ENCODE measurements at regions not wholly inside any gene's neighbourhood (a gene's known extent, or its start where the extent isn't known, plus 50 kb on each side); places are given as distances from the start of the nearest gene placed in this dataset.

DNA sequence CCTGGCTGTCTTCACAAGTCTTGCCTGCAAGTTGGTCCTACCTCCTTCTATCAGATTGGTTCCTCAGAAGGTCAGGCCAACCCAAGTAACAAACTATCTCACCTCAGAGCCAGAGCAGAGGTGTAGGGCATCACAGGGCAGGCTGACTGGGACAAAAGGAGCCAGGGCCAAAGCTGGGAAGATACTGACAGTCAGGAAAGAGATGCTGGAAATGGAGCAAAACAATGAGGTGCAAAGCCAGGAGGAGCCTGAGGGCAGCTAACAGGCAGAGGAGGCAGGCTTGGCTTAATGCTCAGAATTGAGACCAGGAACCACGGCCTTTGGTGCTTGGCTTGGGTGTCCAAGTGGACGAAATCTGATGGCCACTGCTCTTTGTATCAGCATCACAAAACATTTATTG is 68.4 kb upstream of the PNMA1 start:
- no peak for DNase-seq (ENCODE audit: low read depth in 1 of 2, low spot score in 1 of 2)

DNA sequence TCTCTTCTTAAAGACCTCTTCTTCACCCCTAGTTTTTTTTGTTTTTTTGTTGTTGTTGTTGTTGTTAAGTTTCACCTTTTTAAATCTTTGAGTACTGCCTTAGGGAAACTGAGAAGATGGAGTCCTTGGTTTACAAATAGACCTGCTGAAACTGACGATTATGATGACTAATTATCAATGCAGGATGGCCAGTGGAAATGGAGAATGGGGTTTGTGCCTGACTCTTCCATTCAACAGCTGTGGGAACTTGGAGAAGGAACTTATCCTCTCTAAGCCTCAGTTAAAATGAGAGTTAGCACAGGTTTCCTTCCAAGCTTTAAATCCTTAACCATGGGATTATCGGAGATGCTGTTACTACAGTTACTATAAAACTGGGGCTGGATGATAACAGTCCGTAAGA is 66.7 kb upstream of the PNMA1 start:
- no peak for DNase-seq (ENCODE audit: low read depth in 1 of 2, low spot score in 1 of 2)

DNA sequence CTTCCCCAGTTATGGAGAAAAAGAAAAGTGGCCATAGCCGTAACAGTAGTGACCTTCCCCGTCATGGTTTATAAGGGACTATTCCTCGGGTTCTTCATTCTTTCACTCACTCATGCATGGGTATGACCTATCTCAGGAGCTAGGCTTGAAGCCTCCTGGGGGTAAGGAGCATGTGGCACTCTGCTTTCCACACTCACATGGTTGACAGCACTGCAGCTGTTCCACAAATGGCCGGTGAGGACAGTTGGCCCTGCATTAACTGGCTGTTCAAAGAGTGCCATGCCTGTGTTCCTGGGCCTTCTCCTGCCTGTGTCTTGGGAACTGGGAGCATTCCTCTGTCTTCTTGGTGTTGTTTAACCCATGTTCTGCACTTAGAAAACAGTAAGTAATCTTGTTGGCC is 66.2 kb upstream of the PNMA1 start:
- DNase-seq (ENCODE audit: low read depth in 1 of 2, low spot score in 1 of 2), result no peak

DNA sequence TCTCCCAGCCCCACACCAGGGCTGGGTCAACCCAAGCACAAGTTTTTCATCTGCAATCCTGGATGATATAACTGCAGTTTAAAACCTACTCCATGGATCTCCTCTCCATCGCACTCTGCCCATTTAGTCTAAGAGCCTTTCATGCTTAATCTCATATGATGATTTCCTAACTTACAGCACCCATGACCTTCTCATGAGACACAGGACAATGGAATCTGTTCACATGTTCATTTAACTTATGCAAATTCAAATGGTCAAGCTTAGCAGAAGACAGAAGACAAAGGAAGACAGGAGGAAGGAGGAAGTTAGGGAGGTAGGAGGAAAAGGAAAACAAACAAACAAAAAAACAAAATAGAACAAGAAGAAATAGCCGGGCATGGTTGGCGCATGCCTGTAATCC is 64.6 kb upstream of the PNMA1 start:
- no peak for DNase-seq (ENCODE audit: low read depth in 1 of 2, low spot score in 1 of 2)

DNA sequence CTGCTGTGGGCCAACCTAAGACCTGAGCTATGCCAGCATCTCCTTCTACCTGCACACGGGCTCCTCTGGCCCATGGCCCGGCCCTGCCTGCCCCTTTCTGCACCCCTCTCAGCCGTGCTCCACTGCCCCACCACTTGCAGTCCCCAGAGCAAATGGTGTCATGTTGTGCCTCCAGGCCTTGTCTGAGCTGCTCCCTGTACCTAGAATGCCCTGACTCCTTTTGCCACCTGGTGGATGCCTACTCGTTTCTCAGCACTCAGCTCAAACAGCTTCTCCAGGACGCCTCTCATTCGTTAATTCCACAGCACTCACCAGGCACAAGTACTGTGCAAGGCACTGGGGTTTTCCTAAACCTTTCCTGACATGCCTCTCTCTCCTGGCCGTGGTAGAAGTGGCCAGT is 63.2 kb upstream of the PNMA1 start:
- DNase-seq (ENCODE audit: low read depth in 1 of 2, low spot score in 1 of 2), result no peak

DNA sequence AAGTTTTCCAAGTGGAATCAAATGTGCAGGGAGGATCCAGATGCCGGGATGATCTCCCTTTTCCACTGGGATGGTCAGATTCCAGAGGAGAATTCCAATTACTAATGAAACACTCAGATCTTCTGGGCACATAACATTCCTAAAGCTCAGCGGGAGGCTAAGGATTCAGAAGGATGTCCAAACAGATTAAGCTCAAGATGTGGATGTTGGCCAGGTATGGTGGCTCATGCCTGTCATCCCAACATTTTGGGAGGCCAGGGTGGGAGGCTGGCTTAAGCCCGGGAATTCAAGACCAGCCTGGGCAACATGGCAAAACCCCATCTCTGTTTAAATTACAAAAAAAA is 62.0 kb upstream of the PNMA1 start:
- DNase-seq (ENCODE audit: low read depth in 1 of 2, low spot score in 1 of 2), result no peak

DNA sequence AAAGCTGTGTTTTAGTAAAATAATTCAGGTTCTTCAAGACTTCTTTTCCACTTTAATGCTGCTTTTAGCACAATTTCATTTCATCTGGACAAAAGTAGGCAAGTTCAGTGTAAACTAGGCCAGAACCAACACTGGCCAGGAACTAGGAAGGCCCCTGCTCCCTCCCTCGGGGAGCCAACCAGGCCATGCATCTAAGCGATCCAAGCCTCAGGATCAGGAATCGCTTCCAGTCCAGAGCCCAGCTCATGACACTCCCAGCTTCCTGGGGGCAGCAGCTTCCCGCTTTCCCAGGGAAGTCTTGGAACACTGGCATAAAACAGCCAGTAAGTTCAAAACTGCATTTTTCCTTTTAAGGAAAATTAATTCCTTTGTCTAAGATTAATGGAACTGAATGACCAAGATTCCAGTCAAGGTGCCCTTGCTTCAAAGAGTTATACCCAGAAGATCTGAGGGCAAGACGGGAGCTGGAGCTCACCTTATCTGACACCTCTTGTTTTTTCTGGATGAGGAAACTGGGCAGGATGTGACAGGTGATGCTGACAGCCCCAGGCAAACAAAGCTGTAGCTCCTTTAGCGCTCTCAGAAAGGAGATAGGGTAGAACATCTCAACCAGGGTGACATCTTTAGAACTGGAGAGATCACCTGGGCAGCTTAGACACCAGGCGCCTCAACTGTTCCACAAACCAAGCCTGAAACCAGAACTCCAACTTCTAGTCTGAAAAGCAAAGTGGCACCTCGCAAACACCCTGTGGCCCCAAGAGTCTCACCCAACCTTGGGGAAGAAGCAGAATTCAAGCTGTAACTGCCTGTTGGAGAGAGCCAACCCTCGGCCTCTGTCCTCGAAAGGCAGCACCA is 61.4 kb upstream of the PNMA1 start:
- no peak for DNase-seq (ENCODE audit: low read depth in 1 of 2, low spot score in 1 of 2)

DNA sequence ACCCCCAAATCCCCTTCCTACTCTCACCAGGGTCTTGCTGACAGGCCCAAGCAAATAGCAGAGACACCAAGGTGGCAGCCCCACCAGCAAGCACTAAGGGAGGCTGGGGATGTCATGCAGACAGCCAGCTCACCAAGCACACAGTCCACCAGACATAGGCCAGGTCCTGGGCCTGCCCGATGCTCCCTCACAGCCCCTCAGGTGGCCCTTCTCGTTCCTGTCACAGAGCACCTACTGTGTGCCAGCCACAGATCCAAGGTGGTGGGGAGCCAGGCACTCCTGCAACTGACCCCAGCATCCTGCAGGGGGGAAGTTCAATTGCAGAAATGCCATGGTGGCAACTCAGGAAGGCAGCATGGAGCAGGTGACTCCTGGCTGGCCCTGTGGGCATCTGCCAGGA is 60.5 kb upstream of the PNMA1 start:
- DNase-seq (ENCODE audit: low read depth in 1 of 2, low spot score in 1 of 2), result no peak

DNA sequence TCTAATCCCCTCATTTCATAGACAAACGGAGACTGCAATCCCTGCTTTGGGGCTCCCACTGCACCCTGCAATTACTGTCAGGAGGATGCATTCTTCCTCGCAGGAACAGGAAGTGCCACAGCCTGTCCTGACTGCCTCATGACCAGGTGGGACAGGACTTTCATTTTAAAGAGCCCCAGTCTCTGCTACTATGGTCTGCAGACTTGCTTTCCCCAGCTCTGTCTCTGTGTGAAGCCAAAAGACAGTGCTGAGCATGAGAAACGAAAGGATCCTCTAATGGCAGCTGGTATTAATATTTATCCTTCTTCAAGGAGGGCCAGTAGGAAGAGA is 60.0 kb upstream of the PNMA1 start:
- no peak for DNase-seq (ENCODE audit: low read depth in 1 of 2, low spot score in 1 of 2)

DNA sequence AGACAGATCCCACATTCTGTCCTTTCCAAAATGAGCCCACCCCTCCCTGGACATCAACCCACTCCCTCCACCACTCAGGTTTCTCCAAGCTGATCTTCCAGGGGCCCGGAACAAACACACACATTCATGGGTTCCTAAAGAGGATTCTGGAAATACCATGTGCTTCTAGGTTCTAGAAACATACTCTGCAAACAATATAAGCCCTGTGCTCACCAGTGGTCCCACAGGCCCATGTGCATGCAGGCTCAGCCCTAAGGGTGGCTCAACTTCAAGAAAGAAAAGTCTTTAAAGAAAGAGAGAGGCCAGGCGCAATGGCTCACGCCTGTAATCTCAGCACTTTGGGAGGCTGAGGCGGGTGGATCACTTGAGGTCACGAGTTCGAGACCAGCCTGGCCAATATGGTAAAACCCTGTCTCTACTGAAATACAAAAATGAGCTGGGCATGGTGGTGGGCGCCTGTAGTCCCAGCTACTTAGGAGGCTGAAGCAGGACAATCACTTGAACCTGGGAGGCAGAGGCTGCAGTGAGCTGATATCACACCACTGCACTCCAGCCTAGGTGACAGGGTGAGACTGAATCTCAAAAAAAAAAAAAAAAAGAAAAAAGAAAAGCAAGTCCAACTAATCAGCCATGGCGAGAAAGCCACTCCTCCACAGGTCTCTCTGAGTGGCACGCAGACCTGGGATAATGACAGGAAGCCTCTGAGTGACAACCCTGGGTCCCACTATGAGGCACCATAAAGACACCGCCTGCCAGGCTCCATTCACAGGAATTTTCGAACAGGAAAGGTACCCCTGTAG is 59.5 kb upstream of the PNMA1 start:
- no peak for DNase-seq (ENCODE audit: low read depth in 1 of 2, low spot score in 1 of 2)

DNA sequence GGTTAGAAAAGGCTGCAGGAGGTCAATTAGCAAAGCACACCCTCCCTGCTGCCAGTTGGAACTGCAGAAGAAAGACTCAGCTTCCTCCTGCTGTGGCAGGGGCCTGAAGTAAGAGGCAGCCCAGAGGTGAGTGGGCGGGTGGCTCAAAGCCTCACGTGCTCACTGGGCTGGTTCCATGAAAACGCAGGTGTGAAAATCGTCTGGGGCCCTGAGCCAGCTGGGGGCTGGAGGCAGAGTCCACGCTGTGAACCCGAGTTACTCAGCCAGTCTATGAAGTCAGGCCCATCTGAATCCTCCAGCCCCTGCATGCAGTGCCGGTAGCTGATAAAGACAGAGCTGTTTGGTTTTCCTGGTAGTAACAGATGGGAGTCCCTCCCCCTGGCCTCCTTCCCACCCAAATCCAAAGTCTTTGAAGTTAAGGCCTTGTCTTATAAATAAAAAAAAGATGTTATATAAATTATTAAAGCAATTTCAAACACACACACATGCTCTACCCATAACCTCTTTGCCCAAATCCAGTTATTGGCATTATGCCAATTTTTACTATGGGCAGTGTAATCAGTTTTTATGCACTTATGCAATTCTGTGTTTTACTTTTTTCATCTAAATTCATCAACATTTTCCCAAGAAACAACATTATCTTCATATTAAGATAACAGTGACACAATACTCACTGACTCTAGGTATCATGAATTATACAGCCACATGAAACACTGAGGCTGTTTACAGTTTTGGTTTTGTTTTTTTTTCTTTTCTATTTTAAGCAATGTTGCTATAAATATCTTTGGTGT is 57.9 kb upstream of the PNMA1 start:
- DNase-seq (ENCODE audit: low read depth in 1 of 2, low spot score in 1 of 2), result peak in 1 of 2 donors; percentile 52

DNA sequence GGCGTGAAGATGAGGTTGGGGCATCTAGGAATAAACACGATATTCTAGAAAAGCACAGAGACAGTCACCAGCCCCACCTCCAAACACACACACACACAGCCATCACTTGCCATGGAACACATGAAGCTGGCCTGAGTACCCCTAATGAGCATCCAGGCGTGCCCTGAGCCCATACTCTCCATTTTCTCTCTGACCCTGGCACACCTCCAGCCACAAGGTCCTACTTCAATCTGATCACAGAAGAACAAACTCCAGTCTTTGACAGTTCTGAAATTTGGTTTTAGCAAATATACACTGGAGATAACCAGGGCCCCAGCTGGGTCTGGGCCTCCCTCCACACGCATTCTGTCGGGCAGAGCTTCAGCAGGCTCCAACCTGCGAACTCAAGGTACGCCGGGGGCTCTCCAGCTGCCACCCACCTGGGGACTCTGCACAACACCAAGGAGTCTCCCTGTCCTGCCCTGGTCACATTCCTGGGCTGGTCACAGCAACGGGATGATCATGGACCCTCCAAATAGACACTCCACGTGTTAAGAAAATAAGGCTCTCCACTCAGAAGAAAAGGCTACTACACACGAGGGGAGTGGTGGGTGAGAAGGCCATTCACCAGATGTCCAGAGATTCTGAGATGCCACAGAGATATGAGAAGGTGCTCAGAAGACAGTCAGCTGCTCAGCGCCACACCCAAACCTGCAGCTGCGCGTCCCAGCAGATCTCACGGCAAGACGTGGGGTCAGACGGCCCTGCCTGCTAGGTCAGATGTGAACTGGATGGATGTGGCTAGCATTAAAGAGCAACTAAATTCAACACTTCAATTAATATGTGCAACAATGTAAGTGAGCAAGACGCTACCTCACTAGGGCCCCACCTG is 57.0 kb upstream of the PNMA1 start:
- DNase-seq (ENCODE audit: low read depth in 1 of 2, low spot score in 1 of 2), result no peak

DNA sequence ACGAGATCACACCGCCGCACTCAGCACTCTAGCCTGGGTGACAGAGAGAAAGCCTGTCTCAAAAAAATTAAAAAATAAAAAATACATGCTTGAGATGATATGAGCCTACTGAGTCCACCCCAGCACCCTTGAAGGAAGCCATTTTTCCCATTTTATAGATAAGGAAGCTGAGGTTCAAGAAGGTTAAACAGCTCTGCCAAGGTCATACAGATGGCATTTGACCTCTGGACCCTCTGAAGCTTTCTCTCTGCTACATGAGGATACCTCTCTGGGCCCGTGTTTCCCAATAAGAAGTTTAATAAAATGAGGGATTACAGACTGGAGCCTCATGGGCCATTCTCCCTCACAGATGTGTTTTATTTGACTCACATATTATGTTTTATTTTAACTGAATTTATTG is 53.9 kb upstream of the PNMA1 start:
- no peak for DNase-seq (ENCODE audit: low read depth in 1 of 2, low spot score in 1 of 2)

DNA sequence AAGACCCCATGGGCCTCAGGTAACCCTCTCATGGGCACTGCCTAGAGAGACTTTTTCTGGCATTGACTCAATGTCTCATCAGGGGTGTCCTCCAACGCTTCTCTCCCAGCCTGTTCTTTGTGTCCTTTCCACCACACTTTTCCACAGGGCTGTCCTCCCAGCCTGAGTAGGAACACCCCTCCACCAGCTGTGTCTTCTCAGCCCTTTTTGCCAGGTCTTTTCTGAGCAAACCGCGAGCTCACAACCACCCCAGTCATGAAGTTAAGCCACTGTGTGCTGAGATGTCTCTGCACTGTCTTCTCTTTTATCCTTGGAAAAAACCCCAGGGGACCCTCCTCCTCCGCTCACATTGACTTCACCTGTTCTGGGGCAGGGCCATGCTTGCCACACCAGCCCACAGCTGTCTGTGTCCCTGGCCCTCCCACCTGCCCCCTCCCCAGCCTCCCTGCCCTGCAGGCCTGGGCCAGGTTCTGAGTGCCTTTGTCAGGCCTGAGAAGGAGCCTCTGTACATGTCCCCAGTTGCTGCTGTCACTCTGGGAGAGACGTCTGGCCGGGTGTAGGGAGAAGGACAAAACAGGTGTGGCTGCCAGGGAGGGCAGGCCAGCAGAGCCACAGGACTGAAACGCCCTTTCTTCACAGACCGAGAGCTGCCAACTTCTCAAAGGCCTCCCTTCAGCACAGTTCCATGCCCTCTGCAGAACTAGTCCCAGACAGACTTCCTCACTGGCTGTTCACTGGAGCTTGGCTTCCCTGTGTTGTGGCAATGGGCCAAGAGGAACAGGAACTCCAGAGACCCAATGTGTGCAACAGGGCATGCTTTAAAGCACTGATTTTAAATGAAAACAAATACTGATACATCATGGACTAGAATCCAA is 50.5 kb upstream of the PNMA1 start:
- no peak for DNase-seq (ENCODE audit: low read depth in 1 of 2, low spot score in 1 of 2)
